Neural progenitor cell (in vitro differentiated cells): ENCODE measurements at regions not wholly inside any gene's neighbourhood (a gene's known extent, or its start where the extent isn't known, plus 50 kb on each side); places are given as distances from the start of the nearest gene placed in this dataset.

ENCODE experiments used
- EZH2 ChIP-seq: fragments of 200-600 bp; sonication (generic); IDR thresholded peaks from 2 replicates; pipeline ENCODE4 v1.6.1; 2017; ENCODE audit warnings: antibody characterized with exemption, mild to moderate bottlenecking, moderate library complexity
- TF ChIP-seq, protein P1 (sequence below): fragments of 200-600 bp; sonication (generic); IDR thresholded peaks from 2 replicates; pipeline ENCODE4 v1.5.1; 2017; ENCODE audit warnings: antibody characterized with exemption, mild to moderate bottlenecking

GRCh38 chr4:59535541-59535940 lies 1664.6 kb upstream of the ADGRL3 start:
- TF ChIP-seq, protein P1, sequence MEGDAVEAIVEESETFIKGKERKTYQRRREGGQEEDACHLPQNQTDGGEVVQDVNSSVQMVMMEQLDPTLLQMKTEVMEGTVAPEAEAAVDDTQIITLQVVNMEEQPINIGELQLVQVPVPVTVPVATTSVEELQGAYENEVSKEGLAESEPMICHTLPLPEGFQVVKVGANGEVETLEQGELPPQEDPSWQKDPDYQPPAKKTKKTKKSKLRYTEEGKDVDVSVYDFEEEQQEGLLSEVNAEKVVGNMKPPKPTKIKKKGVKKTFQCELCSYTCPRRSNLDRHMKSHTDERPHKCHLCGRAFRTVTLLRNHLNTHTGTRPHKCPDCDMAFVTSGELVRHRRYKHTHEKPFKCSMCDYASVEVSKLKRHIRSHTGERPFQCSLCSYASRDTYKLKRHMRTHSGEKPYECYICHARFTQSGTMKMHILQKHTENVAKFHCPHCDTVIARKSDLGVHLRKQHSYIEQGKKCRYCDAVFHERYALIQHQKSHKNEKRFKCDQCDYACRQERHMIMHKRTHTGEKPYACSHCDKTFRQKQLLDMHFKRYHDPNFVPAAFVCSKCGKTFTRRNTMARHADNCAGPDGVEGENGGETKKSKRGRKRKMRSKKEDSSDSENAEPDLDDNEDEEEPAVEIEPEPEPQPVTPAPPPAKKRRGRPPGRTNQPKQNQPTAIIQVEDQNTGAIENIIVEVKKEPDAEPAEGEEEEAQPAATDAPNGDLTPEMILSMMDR = no peak
- TF ChIP-seq EZH2 = no peak
